WTC11 (cell line): ENCODE measurements at regions not wholly inside any gene's neighbourhood (a gene's known extent, or its start where the extent isn't known, plus 50 kb on each side); places are given as distances from the start of the nearest gene placed in this dataset.

Source experiments
- ATAC-seq: fragments of 200-7000 bp; cut with Tn5 transposase; 2 replicates; pipeline ENCODE4 v1.10.0; 2021; ENCODE audit warnings: mild to moderate bottlenecking, moderate library complexity
- CTCF ChIA-PET: fragments of 300-600 bp; sonication (Branson Sonifier 250); formaldehyde crosslinking; loops from one replicate; lab custom pipeline; 2021; ENCODE audit warnings: antibody characterized with exemption; lab: Charles Lee
- POLR2A ChIA-PET: fragments of 350-600 bp; sonication (Branson Sonifier 250); formaldehyde crosslinking; loops from one replicate; lab custom pipeline; 2021; ENCODE audit warnings: antibody characterized with exemption; lab: Charles Lee
- DNase-seq: peaks from one replicate; pipeline ENCODE4 v3.0.0; 2021; ENCODE audit warnings: low spot score
- H3K27ac Mint-ChIP-seq: 2 replicates; pipeline ENCODE4 v1.8.0; 2021; ENCODE audit warnings: mixed read lengths
- H3K27me3 Mint-ChIP-seq: 2 replicates; pipeline ENCODE4 v1.8.0; 2021; ENCODE audit warnings: low read depth, mild to moderate bottlenecking, moderate library complexity, mixed read lengths
- H3K36me3 Mint-ChIP-seq: 2 replicates; pipeline ENCODE4 v1.8.0; 2021; ENCODE audit warnings: mixed read lengths
- H3K4me1 Mint-ChIP-seq: 2 replicates; pipeline ENCODE4 v1.8.0; 2022; ENCODE audit warnings: mixed read lengths
- H3K4me3 Mint-ChIP-seq: 2 replicates; pipeline ENCODE4 v1.8.0; 2021; ENCODE audit warnings: mild to moderate bottlenecking, moderate library complexity, mixed read lengths
- H3K9me3 Mint-ChIP-seq: 2 replicates; pipeline ENCODE4 v1.8.0; 2021; ENCODE audit warnings: mixed read lengths
- ATF2 ChIP-seq: sonication (generic); formaldehyde crosslinking; IDR thresholded peaks from 2 replicates; pipeline ENCODE4 v1.8.1; 2022; ENCODE audit warnings: low read depth, missing genetic modification reagents, borderline replicate concordance
- FOXK1 ChIP-seq: sonication (generic); formaldehyde crosslinking; IDR thresholded peaks from 2 replicates; pipeline ENCODE4 v1.8.0; 2022; ENCODE audit warnings: mild to moderate bottlenecking, moderate library complexity, missing genetic modification reagents
- FOXP1 ChIP-seq: sonication (generic); formaldehyde crosslinking; IDR thresholded peaks from 2 replicates; pipeline ENCODE4 v1.8.0; 2022; ENCODE audit warnings: missing genetic modification reagents, mild to moderate bottlenecking, moderate library complexity, borderline replicate concordance
- GABPB1 ChIP-seq: sonication (generic); formaldehyde crosslinking; IDR thresholded peaks from 2 replicates; pipeline ENCODE4 v1.8.1; 2023; ENCODE audit warnings: mild to moderate bottlenecking, missing genetic modification reagents
- IRF2 ChIP-seq: sonication (generic); formaldehyde crosslinking; IDR thresholded peaks from 2 replicates; pipeline ENCODE4 v1.8.0; 2022; ENCODE audit warnings: low read depth, missing genetic modification reagents, borderline replicate concordance
- JAZF1 ChIP-seq: fragments of 250-450 bp; sonication (Bioruptor Pico); IDR thresholded peaks from 2 replicates; pipeline ENCODE4 v1.9.0; 2021; ENCODE audit warnings: moderate library complexity, mild to moderate bottlenecking, inconsistent platforms
- MYBL2 ChIP-seq: sonication (generic); formaldehyde crosslinking; IDR thresholded peaks from 2 replicates; pipeline ENCODE4 v1.8.1; 2023; ENCODE audit warnings: mild to moderate bottlenecking, moderate library complexity, missing genetic modification reagents
- NFATC4 ChIP-seq: fragments of 250-450 bp; sonication (Bioruptor Pico); IDR thresholded peaks from 2 replicates; pipeline ENCODE4 v1.9.0; 2021; ENCODE audit warnings: mild to moderate bottlenecking
- NFE2L1 ChIP-seq: sonication (generic); formaldehyde crosslinking; IDR thresholded peaks from 2 replicates; pipeline ENCODE4 v1.8.1; 2023; ENCODE audit warnings: missing genetic modification reagents
- NFYB ChIP-seq: sonication (generic); formaldehyde crosslinking; conservative IDR thresholded peaks from 2 replicates; pipeline ENCODE4 v1.8.0; 2022; ENCODE audit warnings: low read depth, missing genetic modification reagents
- NR2C2 ChIP-seq: sonication (generic); formaldehyde crosslinking; IDR thresholded peaks from 2 replicates; pipeline ENCODE4 v1.8.0; 2022; ENCODE audit warnings: mild to moderate bottlenecking, missing genetic modification reagents
- RELA ChIP-seq: sonication (generic); formaldehyde crosslinking; IDR thresholded peaks from 2 replicates; pipeline ENCODE4 v1.8.1; 2022; ENCODE audit warnings: missing genetic modification reagents, mild to moderate bottlenecking, borderline replicate concordance
- SMAD4 ChIP-seq: sonication (generic); formaldehyde crosslinking; IDR thresholded peaks from 2 replicates; pipeline ENCODE4 v1.8.0; 2022; ENCODE audit warnings: mild to moderate bottlenecking, missing genetic modification reagents
- SP1 ChIP-seq: sonication (generic); formaldehyde crosslinking; conservative IDR thresholded peaks from 2 replicates; pipeline ENCODE4 v1.8.1; 2022; ENCODE audit warnings: missing genetic modification reagents
- ZBTB21 ChIP-seq: sonication (generic); formaldehyde crosslinking; IDR thresholded peaks from 2 replicates; pipeline ENCODE4 v1.8.1; 2023; ENCODE audit warnings: mild to moderate bottlenecking, missing genetic modification reagents, borderline replicate concordance
- ZNF219 ChIP-seq: sonication (generic); formaldehyde crosslinking; IDR thresholded peaks from 2 replicates; pipeline ENCODE4 v1.8.0; 2023; ENCODE audit warnings: missing genetic modification reagents, mild to moderate bottlenecking, borderline replicate concordance
- ZNF423 ChIP-seq: fragments of 250-450 bp; sonication (Bioruptor Pico); IDR thresholded peaks from 2 replicates; pipeline ENCODE4 v2.1.2; 2022; ENCODE audit warnings: mild to moderate bottlenecking, moderate library complexity
- TF ChIP-seq, protein P1 (sequence below): sonication (generic); formaldehyde crosslinking; IDR thresholded peaks from 2 replicates; pipeline ENCODE4 v1.8.1; 2022; ENCODE audit warnings: low read depth, mild to moderate bottlenecking, moderate library complexity, missing genetic modification reagents, borderline replicate concordance
- TF ChIP-seq, protein P2 (sequence below): sonication (generic); formaldehyde crosslinking; IDR thresholded peaks from 2 replicates; pipeline ENCODE4 v1.8.0; 2022; ENCODE audit warnings: mild to moderate bottlenecking, missing genetic modification reagents
- TF ChIP-seq, protein P3 (sequence below): sonication (generic); formaldehyde crosslinking; IDR thresholded peaks from 2 replicates; pipeline ENCODE4 v1.8.0; 2022; ENCODE audit warnings: mild to moderate bottlenecking, missing genetic modification reagents
- TF ChIP-seq, protein P4 (sequence below): sonication (generic); formaldehyde crosslinking; IDR thresholded peaks from 2 replicates; pipeline ENCODE4 v1.8.1; 2022; ENCODE audit warnings: missing genetic modification reagents, borderline replicate concordance
- TF ChIP-seq, protein P5 (sequence below): fragments of 250-450 bp; sonication (Bioruptor Pico); IDR thresholded peaks from 2 replicates; pipeline ENCODE4 v1.9.0; 2021; ENCODE audit warnings: mild to moderate bottlenecking
- TF ChIP-seq, protein P6 (sequence below): sonication (generic); formaldehyde crosslinking; IDR thresholded peaks from 2 replicates; pipeline ENCODE4 v1.8.1; 2023; ENCODE audit warnings: mild to moderate bottlenecking, missing genetic modification reagents, moderate library complexity

- TF ChIP-seq, protein P1, sequence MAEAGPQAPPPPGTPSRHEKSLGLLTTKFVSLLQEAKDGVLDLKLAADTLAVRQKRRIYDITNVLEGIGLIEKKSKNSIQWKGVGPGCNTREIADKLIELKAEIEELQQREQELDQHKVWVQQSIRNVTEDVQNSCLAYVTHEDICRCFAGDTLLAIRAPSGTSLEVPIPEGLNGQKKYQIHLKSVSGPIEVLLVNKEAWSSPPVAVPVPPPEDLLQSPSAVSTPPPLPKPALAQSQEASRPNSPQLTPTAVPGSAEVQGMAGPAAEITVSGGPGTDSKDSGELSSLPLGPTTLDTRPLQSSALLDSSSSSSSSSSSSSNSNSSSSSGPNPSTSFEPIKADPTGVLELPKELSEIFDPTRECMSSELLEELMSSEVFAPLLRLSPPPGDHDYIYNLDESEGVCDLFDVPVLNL (CRISPR knock-in tag) = no peak
- TF ChIP-seq ZNF423 (CRISPR knock-in tag) = no peak
- no peak for TF ChIP-seq NR2C2
- TF ChIP-seq, protein P2, sequence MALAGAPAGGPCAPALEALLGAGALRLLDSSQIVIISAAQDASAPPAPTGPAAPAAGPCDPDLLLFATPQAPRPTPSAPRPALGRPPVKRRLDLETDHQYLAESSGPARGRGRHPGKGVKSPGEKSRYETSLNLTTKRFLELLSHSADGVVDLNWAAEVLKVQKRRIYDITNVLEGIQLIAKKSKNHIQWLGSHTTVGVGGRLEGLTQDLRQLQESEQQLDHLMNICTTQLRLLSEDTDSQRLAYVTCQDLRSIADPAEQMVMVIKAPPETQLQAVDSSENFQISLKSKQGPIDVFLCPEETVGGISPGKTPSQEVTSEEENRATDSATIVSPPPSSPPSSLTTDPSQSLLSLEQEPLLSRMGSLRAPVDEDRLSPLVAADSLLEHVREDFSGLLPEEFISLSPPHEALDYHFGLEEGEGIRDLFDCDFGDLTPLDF (CRISPR knock-in tag) = no peak
- TF ChIP-seq, protein P3, sequence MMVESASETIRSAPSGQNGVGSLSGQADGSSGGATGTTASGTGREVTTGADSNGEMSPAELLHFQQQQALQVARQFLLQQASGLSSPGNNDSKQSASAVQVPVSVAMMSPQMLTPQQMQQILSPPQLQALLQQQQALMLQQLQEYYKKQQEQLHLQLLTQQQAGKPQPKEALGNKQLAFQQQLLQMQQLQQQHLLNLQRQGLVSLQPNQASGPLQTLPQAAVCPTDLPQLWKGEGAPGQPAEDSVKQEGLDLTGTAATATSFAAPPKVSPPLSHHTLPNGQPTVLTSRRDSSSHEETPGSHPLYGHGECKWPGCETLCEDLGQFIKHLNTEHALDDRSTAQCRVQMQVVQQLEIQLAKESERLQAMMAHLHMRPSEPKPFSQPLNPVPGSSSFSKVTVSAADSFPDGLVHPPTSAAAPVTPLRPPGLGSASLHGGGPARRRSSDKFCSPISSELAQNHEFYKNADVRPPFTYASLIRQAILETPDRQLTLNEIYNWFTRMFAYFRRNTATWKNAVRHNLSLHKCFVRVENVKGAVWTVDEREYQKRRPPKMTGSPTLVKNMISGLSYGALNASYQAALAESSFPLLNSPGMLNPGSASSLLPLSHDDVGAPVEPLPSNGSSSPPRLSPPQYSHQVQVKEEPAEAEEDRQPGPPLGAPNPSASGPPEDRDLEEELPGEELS (CRISPR knock-in tag) = no peak
- TF ChIP-seq ZNF219 (CRISPR knock-in tag) = no peak
- no peak for TF ChIP-seq GABPB1 (CRISPR knock-in tag)
- TF ChIP-seq SMAD4 = no peak
- TF ChIP-seq, protein P4, sequence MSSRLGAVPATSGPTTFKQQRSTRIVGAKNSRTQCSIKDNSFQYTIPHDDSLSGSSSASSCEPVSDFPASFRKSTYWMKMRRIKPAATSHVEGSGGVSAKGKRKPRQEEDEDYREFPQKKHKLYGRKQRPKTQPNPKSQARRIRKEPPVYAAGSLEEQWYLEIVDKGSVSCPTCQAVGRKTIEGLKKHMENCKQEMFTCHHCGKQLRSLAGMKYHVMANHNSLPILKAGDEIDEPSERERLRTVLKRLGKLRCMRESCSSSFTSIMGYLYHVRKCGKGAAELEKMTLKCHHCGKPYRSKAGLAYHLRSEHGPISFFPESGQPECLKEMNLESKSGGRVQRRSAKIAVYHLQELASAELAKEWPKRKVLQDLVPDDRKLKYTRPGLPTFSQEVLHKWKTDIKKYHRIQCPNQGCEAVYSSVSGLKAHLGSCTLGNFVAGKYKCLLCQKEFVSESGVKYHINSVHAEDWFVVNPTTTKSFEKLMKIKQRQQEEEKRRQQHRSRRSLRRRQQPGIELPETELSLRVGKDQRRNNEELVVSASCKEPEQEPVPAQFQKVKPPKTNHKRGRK = no peak
- no peak for TF ChIP-seq ZBTB21 (CRISPR knock-in tag)
- TF ChIP-seq, protein P5, sequence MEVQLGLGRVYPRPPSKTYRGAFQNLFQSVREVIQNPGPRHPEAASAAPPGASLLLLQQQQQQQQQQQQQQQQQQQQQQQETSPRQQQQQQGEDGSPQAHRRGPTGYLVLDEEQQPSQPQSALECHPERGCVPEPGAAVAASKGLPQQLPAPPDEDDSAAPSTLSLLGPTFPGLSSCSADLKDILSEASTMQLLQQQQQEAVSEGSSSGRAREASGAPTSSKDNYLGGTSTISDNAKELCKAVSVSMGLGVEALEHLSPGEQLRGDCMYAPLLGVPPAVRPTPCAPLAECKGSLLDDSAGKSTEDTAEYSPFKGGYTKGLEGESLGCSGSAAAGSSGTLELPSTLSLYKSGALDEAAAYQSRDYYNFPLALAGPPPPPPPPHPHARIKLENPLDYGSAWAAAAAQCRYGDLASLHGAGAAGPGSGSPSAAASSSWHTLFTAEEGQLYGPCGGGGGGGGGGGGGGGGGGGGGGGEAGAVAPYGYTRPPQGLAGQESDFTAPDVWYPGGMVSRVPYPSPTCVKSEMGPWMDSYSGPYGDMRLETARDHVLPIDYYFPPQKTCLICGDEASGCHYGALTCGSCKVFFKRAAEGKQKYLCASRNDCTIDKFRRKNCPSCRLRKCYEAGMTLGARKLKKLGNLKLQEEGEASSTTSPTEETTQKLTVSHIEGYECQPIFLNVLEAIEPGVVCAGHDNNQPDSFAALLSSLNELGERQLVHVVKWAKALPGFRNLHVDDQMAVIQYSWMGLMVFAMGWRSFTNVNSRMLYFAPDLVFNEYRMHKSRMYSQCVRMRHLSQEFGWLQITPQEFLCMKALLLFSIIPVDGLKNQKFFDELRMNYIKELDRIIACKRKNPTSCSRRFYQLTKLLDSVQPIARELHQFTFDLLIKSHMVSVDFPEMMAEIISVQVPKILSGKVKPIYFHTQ = no peak
- TF ChIP-seq FOXP1 (CRISPR knock-in tag) = no peak
- TF ChIP-seq MYBL2 (CRISPR knock-in tag) = no peak
- TF ChIP-seq NFE2L1 (CRISPR knock-in tag) = no peak
- DNase-seq (no peak), ATAC-seq (no peak)
- peaks cover 15% of the 10 kb centered on the region for H3K4me1 Mint-ChIP-seq
- no peak overlapping the region for H3K4me3 Mint-ChIP-seq
- ChIA-PET POLR2A (interaction anchor here (0.6 kb wide), 1 partner anchor 95 kb away, joined by 4 read pairs; no protein-coding TSS in a partner anchor), CTCF (no interaction called here)
- H3K9me3 Mint-ChIP-seq = peaks cover 7% of the 10 kb centered on the region; the same call in 1 of the 2 replicates
- peaks cover 10% of the 10 kb centered on the region for H3K27me3 Mint-ChIP-seq
- H3K27ac Mint-ChIP-seq = no peak overlapping the region
- no peaks in the 10 kb centered on the region for H3K36me3 Mint-ChIP-seq
These were observed 450.5 kb upstream of the ACVR2A start for GRCh38 chr2:147394179-147394790.

- ChIA-PET CTCF (no interaction called here), POLR2A (no interaction called here)
- ATAC-seq (no peak), DNase-seq (no peak)
- Mint-ChIP-seq H3K27me3 (peaks cover 13% of the 10 kb centered on the region), H3K27ac (no peak overlapping the region), H3K4me3 (no peak overlapping the region), H3K4me1 (peaks cover 17% of the 10 kb centered on the region), H3K9me3 (peaks cover 3% of the 10 kb centered on the region; the same call in 1 of the 2 replicates), H3K36me3 (no peaks in the 10 kb centered on the region)
- TF ChIP-seq, protein P1 (CRISPR knock-in tag) = no peak
- no peak for TF ChIP-seq NFYB (CRISPR knock-in tag)
- no peak for TF ChIP-seq JAZF1
- no peak for TF ChIP-seq NFATC4 (CRISPR knock-in tag)
- no peak for TF ChIP-seq GABPB1 (CRISPR knock-in tag)
- TF ChIP-seq FOXK1 (CRISPR knock-in tag) = no peak
- no peak for TF ChIP-seq IRF2 (CRISPR knock-in tag)
- TF ChIP-seq SP1 (CRISPR knock-in tag) = no peak
- TF ChIP-seq, protein P6, sequence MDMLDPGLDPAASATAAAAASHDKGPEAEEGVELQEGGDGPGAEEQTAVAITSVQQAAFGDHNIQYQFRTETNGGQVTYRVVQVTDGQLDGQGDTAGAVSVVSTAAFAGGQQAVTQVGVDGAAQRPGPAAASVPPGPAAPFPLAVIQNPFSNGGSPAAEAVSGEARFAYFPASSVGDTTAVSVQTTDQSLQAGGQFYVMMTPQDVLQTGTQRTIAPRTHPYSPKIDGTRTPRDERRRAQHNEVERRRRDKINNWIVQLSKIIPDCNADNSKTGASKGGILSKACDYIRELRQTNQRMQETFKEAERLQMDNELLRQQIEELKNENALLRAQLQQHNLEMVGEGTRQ (CRISPR knock-in tag) = no peak
- TF ChIP-seq RELA (CRISPR knock-in tag) = no peak
- TF ChIP-seq NFE2L1 (CRISPR knock-in tag) = no peak
- no peak for TF ChIP-seq ATF2 (CRISPR knock-in tag)
These were observed 452.6 kb upstream of the ACVR2A start for GRCh38 chr2:147392180-147392579.
